ENCODE measurements at regions not wholly inside any gene's neighbourhood (a gene's known extent, or its start where the extent isn't known, plus 50 kb on each side); places are given as distances from the start of the nearest gene placed in this dataset.

- ATAC-seq (no peak), DNase-seq (ENCODE audit: low read depth, low spot score) (no peak)
- TF ChIP-seq JUND (IDR thresholded peaks at IDR 0.05) (no peak), ATF3 (IDR thresholded peaks at IDR 0.05) (no peak)
- Histone ChIP-seq H3K9me2 (ENCODE audit: insufficient read depth) (no peaks in the 10 kb centered on the region), H3K4me2 (ENCODE audit: low read length) (peak overlapping the region; percentile 78; the same call in 1 of the 2 replicates), H3K9me3 (ENCODE audit: control insufficient read depth in 1 of 2, insufficient read depth in 1 of 2, low read depth in 1 of 2, low read length in 2 of 2) (no peaks in the 10 kb centered on the region), H3K9ac (ENCODE audit: low read length) (no peak overlapping the region), H3K27me3 (ENCODE audit: insufficient read depth, low read length) (no peaks in the 10 kb centered on the region), H2AFZ (ENCODE audit: low read depth, low read length, poor library complexity, severe bottlenecking) (no peak overlapping the region), H3K27ac (ENCODE audit: low read depth, low read length) (no peak overlapping the region), H3K4me1 (ENCODE audit: control insufficient read depth in 1 of 2, insufficient read depth in 2 of 2, low read length in 2 of 2) (peaks cover 39 to 48% of the 10 kb centered on the region in 2 experiments), H3K36me3 (ENCODE audit: control insufficient read depth in 1 of 2, insufficient read depth in 2 of 2, low read length in 2 of 2) (no peaks in the 10 kb centered on the region), H3K4me3 (replicated peaks in 1 of 2; ENCODE audit: low read depth in 1 of 2, low read length in 2 of 2) (no peak overlapping the region), H4K20me1 (ENCODE audit: insufficient read depth) (no peaks in the 10 kb centered on the region), H3K79me2 (ENCODE audit: insufficient read depth, low read length) (no peaks in the 10 kb centered on the region)
- intact Hi-C loops (cut with micrococcal nuclease): no loop called here
- ChIA-PET RAD21 (ENCODE audit: low non-redundant PET in 1 of 2, low total read pairs in 2 of 2, uncharacterized antibody in 2 of 2, unreplicated experiment in 2 of 2) (no interaction called here), POLR2A (no interaction called here), CTCF (no interaction called here)
- BruUV-seq (replicated peaks): no TSS peak
These were observed 63.7 kb upstream of the FANCC start for GRCh38 chr9:95381221-95381620.

- H3K4me3 ChIP-seq (replicated peaks in 1 of 2; ENCODE audit: low read depth in 1 of 2, low read length in 2 of 2): no peak overlapping the region
- H3K9ac ChIP-seq (ENCODE audit: low read length): no peak overlapping the region
- H4K20me1 ChIP-seq (ENCODE audit: insufficient read depth): no peaks in the 10 kb centered on the region
- H3K79me2 ChIP-seq (ENCODE audit: insufficient read depth, low read length): no peaks in the 10 kb centered on the region
- H3K27me3 ChIP-seq (ENCODE audit: insufficient read depth, low read length): no peaks in the 10 kb centered on the region
- DNase-seq (ENCODE audit: low read depth, low spot score): no peak
- H3K4me2 ChIP-seq (ENCODE audit: low read length): no peak overlapping the region
- RAD21 ChIA-PET (ENCODE audit: low non-redundant PET in 1 of 2, low total read pairs in 2 of 2, uncharacterized antibody in 2 of 2, unreplicated experiment in 2 of 2): no interaction called here
- H3K36me3 ChIP-seq (ENCODE audit: control insufficient read depth in 1 of 2, insufficient read depth in 2 of 2, low read length in 2 of 2): no peaks in the 10 kb centered on the region
- CTCF ChIA-PET: no interaction called here
- H3K4me1 ChIP-seq (ENCODE audit: control insufficient read depth in 1 of 2, insufficient read depth in 2 of 2, low read length in 2 of 2): peaks cover 38 to 39% of the 10 kb centered on the region in 2 experiments
- TF ChIP-seq RAD21 (IDR thresholded peaks at IDR 0.05; ENCODE audit: low read depth): peak; percentile 52
- TF ChIP-seq CTCF (IDR thresholded peaks at IDR 0.05 in 2 of 3, conservative IDR thresholded peaks at IDR 0.05 in 1 of 3; ENCODE audit: borderline replicate concordance in 1 of 3, insufficient read depth in 1 of 3, low read depth in 2 of 3, low read length in 2 of 3): peak; percentile 11 to 18 (median 13); a peak in 2 of 6 replicates
- no peak for TF ChIP-seq CEBPB (IDR thresholded peaks at IDR 0.05; ENCODE audit: low read depth)
- intact Hi-C loops (cut with micrococcal nuclease): no loop called here
- no peak overlapping the region for H3K27ac ChIP-seq (ENCODE audit: low read depth, low read length)
- no peak overlapping the region for H2AFZ ChIP-seq (ENCODE audit: low read depth, low read length, poor library complexity, severe bottlenecking)
- H3K9me3 ChIP-seq (ENCODE audit: control insufficient read depth in 1 of 2, insufficient read depth in 1 of 2, low read depth in 1 of 2, low read length in 2 of 2): no peaks in the 10 kb centered on the region
- BruUV-seq (replicated peaks): no TSS peak
- no peaks in the 10 kb centered on the region for H3K9me2 ChIP-seq (ENCODE audit: insufficient read depth)
- POLR2A ChIA-PET: no interaction called here
- ATAC-seq: no peak
These were observed 62.1 kb upstream of the FANCC start for GRCh38 chr9:95379630-95380029.

All from HCT116 (cell line).